ENCODE measurements at regions not wholly inside any gene's neighbourhood (a gene's known extent, or its start where the extent isn't known, plus 50 kb on each side); places are given as distances from the start of the nearest gene placed in this dataset.

- ChIA-PET CTCF (ENCODE audit: low intra/inter-chr PET ratio) (no interaction called here), POLR2A (no interaction called here)
- no peaks in the 10 kb centered on the region for H3K36me3 ChIP-seq (ENCODE audit: control insufficient read depth, insufficient read depth, low read length)
- no peak overlapping the region for H3K4me2 ChIP-seq (ENCODE audit: insufficient read depth, low read length)
- FAIRE-seq (no peak), ATAC-seq (no peak), DNase-seq (ENCODE audit: extremely low read depth in 1 of 4, low spot score in 3 of 4) (no peak)
- H3K4me3 ChIP-seq, result no peak overlapping the region
- H3K27me3 ChIP-seq (ENCODE audit: control insufficient read depth in 2 of 2, insufficient read depth in 2 of 2, low read length in 2 of 2), result no peaks in the 10 kb centered on the region
- TF ChIP-seq RBM25 (IDR thresholded peaks at IDR 0.05; ENCODE audit: low read depth, low read length, severe bottlenecking) (no peak), MCM7 (IDR thresholded peaks at IDR 0.05) (no peak), MXD1 (CRISPR knock-in tag; IDR thresholded peaks at IDR 0.05; ENCODE audit: borderline replicate concordance, poor library complexity, severe bottlenecking) (no peak), POLR2A (conservative IDR thresholded peaks at IDR 0.05) (no peak), ZNF384 (IDR thresholded peaks at IDR 0.05; ENCODE audit: low read depth, low read length) (no peak), SNRNP70 (optimal IDR thresholded peaks at IDR 0.05; ENCODE audit: low read depth, low read length) (no peak), TCF7L2 (IDR thresholded peaks at IDR 0.05; ENCODE audit: low read depth, low read length) (no peak), ZNF253 (CRISPR knock-in tag; conservative IDR thresholded peaks at IDR 0.05) (no peak), EP400 (IDR thresholded peaks at IDR 0.05) (no peak), TAF9B (IDR thresholded peaks at IDR 0.05; ENCODE audit: partially characterized antibody) (no peak)
- TF ChIP-seq, protein P1, sequence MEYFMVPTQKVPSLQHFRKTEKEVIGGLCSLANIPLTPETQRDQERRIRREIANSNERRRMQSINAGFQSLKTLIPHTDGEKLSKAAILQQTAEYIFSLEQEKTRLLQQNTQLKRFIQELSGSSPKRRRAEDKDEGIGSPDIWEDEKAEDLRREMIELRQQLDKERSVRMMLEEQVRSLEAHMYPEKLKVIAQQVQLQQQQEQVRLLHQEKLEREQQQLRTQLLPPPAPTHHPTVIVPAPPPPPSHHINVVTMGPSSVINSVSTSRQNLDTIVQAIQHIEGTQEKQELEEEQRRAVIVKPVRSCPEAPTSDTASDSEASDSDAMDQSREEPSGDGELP (CRISPR knock-in tag; IDR thresholded peaks at IDR 0.05; ENCODE audit: borderline replicate concordance), result no peak
- H3K27ac ChIP-seq (ENCODE audit: extremely low read depth, low read depth, low read length), result no peak overlapping the region
- no peaks in the 10 kb centered on the region for H3K9me1 ChIP-seq (ENCODE audit: control insufficient read depth, insufficient read depth, low read length)
- intact Hi-C loops (cut with micrococcal nuclease) (no loop called here), in situ Hi-C loops (cut with MboI) (no loop called here)
- WGBS (ENCODE audit: insufficient coverage, low coverage, missing lambda C conversion rate), result 0% methylated on average over 6 of the region's 9 CpGs
- H3K9me3 ChIP-seq (replicated peaks; ENCODE audit: control insufficient read depth, insufficient read depth, low read depth, low read length), result no peaks in the 10 kb centered on the region; the same call in 1 of the 2 replicates
- H4K20me1 ChIP-seq (replicated peaks; ENCODE audit: control insufficient read depth, insufficient read depth, low read length), result no peaks in the 10 kb centered on the region
- no TSS peak for BruUV-seq (replicated peaks)
- no peak overlapping the region for H2AFZ ChIP-seq (ENCODE audit: low read depth, low read length)
- no peak overlapping the region for H3K9ac ChIP-seq (ENCODE audit: insufficient read depth in 1 of 2, low read depth in 2 of 2, low read length in 2 of 2)
- H3K79me2 ChIP-seq (ENCODE audit: control insufficient read depth, insufficient read depth, low read length), result no peaks in the 10 kb centered on the region
- no peaks in the 10 kb centered on the region for H3K4me1 ChIP-seq (replicated peaks in 1 of 2; ENCODE audit: control insufficient read depth in 2 of 2, insufficient read depth in 2 of 2, low read length in 2 of 2)
Measured at GRCh38 chr15:25065286-25065685, 110.5 kb downstream of the SNRPN start.
